Transverse colon (tissue), 4 donors: ENCODE measurements at regions not wholly inside any gene's neighbourhood (a gene's known extent, or its start where the extent isn't known, plus 50 kb on each side); places are given as distances from the start of the nearest gene placed in this dataset.

Source experiments
- CTCF ChIP-seq, 5 experiments: fragments of 200-600 bp in 3 of 5; fragments of 450-650 bp in 2 of 5; sonication (generic) in 3 of 5; IDR thresholded peaks; 1 replicate in 2 of 5; 2 replicates in 3 of 5; pipeline ENCODE4 v1.5.1; 2016 to 2017; ENCODE audit warnings: antibody characterized with exemption in 5 of 5, inconsistent platforms in 3 of 5, mild to moderate bottlenecking in 2 of 5, moderate library complexity in 1 of 5
- POLR2A ChIP-seq: fragments of 450-650 bp; IDR thresholded peaks from one replicate; pipeline ENCODE4 v1.6.1; 2016; ENCODE audit warnings: antibody characterized with exemption, mild to moderate bottlenecking, moderate library complexity
- POLR2AphosphoS5 ChIP-seq, 3 donors: sonication (generic); formaldehyde crosslinking; IDR thresholded peaks; one replicate each; pipeline ENCODE4 v1.6.1; 2016; ENCODE audit warnings: antibody characterized with exemption in 3 of 3

GRCh38 chr6:113450061-113450465, 407.1 kb upstream of the MARCKS start:
- no peak for TF ChIP-seq CTCF (IDR thresholded peaks at IDR 0.05)
- TF ChIP-seq POLR2AphosphoS5 (IDR thresholded peaks at IDR 0.05), result no peak
- no peak for TF ChIP-seq POLR2A
